Brain microvascular endothelial cell (primary cell): ENCODE measurements at regions not wholly inside any gene's neighbourhood (a gene's known extent, or its start where the extent isn't known, plus 50 kb on each side); places are given as distances from the start of the nearest gene placed in this dataset.

Source experiments
- DNase-seq: peaks from one replicate; pipeline ENCODE4 v3.0.0-alpha.2; 2020
- H3K27ac ChIP-seq: fragments of 250-450 bp; sonication (Bioruptor Pico); 2 replicates; pipeline ENCODE4 v1.5.1; 2020; ENCODE audit warnings: mild to moderate bottlenecking, moderate library complexity
- H3K27me3 ChIP-seq: fragments of 250-450 bp; sonication (Bioruptor Pico); replicated peaks from 2 replicates; pipeline ENCODE4 v1.5.1; 2020; ENCODE audit warnings: mild to moderate bottlenecking
- H3K36me3 ChIP-seq: fragments of 250-450 bp; sonication (Bioruptor Pico); replicated peaks from 2 replicates; pipeline ENCODE4 v1.5.1; 2020; ENCODE audit warnings: mild to moderate bottlenecking
- H3K4me3 ChIP-seq: 2 replicates; pipeline ENCODE4 v1.5.1; 2011; ENCODE audit warnings: low read depth, mild to moderate bottlenecking, control low read depth, low read length, moderate library complexity
- CTCF ChIP-seq: IDR thresholded peaks from 2 replicates; pipeline ENCODE4 v1.5.1; 2011; ENCODE audit warnings: low read depth, mild to moderate bottlenecking, moderate library complexity, low read length, control low read depth, inconsistent platforms; ENCODE audit errors: missing control alignments
- in situ Hi-C: cut with HindIII; loops from 2 replicates; pipeline ENCODE4 v1.10.0; 2017; ENCODE audit warnings: low sequenced_read_pairs, low pct_ligation_motif_present

- in situ Hi-C loops: no loop called here
- Histone ChIP-seq H3K27ac (no peak overlapping the region), H3K27me3 (no peaks in the 10 kb centered on the region), H3K4me3 (no peak overlapping the region), H3K36me3 (no peaks in the 10 kb centered on the region)
- DNase-seq: peak; percentile 41
- TF ChIP-seq CTCF: peak; percentile 64
Observed at GRCh38 chr4:138576684-138577083, 334.5 kb upstream of the SLC7A11 start.

GRCh38 chr4:138573246-138573645, 331.1 kb upstream of the SLC7A11 start:
- DNase-seq: no peak
- H3K27ac ChIP-seq: no peak overlapping the region
- no peaks in the 10 kb centered on the region for H3K27me3 ChIP-seq
- H3K36me3 ChIP-seq: no peaks in the 10 kb centered on the region
- no peak overlapping the region for H3K4me3 ChIP-seq
- TF ChIP-seq CTCF: no peak
- in situ Hi-C loops: no loop called here

GRCh38 chr4:138572007-138572406, 329.9 kb upstream of the SLC7A11 start:
- no peak for TF ChIP-seq CTCF
- no peak overlapping the region for H3K4me3 ChIP-seq
- H3K36me3 ChIP-seq: no peaks in the 10 kb centered on the region
- H3K27ac ChIP-seq: no peak overlapping the region
- H3K27me3 ChIP-seq: no peaks in the 10 kb centered on the region
- in situ Hi-C loops: no loop called here
- no peak for DNase-seq

- no peak overlapping the region for H3K27ac ChIP-seq
Observed at GRCh38 chr4:138567696-138568095, 325.5 kb upstream of the SLC7A11 start.

GRCh38 chr4:138565576-138565975, 323.4 kb upstream of the SLC7A11 start:
- Histone ChIP-seq H3K27ac (no peak overlapping the region), H3K4me3 (no peak overlapping the region), H3K27me3 (no peaks in the 10 kb centered on the region), H3K36me3 (no peaks in the 10 kb centered on the region)
- no peak for TF ChIP-seq CTCF
- in situ Hi-C loops: no loop called here
- DNase-seq: no peak

More at GRCh38 chr4:138567696-138568095, 325.5 kb upstream of the SLC7A11 start:
- no peak for TF ChIP-seq CTCF
- in situ Hi-C loops: no loop called here
- Histone ChIP-seq H3K4me3 (no peak overlapping the region), H3K36me3 (no peaks in the 10 kb centered on the region), H3K27me3 (no peaks in the 10 kb centered on the region)
- DNase-seq: peak; percentile 43

- no peaks in the 10 kb centered on the region for H3K27me3 ChIP-seq
- H3K4me3 ChIP-seq: no peak overlapping the region
- in situ Hi-C loops: no loop called here
- no peak for TF ChIP-seq CTCF
- peak overlapping the region; percentile 83 for H3K27ac ChIP-seq
- DNase-seq: peak; percentile 73
- no peaks in the 10 kb centered on the region for H3K36me3 ChIP-seq
Observed at GRCh38 chr4:138562544-138562991, 320.4 kb upstream of the SLC7A11 start.
